ENCODE measurements at regions not wholly inside any gene's neighbourhood (a gene's known extent, or its start where the extent isn't known, plus 50 kb on each side); places are given as distances from the start of the nearest gene placed in this dataset.

- no peak for DNase-seq (ENCODE audit: low read depth)
Observed at GRCh38 chr2:217523286-217523685, 479.5 kb downstream of the TNS1 start.

- no peak for DNase-seq (ENCODE audit: low read depth)
Observed at GRCh38 chr2:217521820-217522219, 481.0 kb downstream of the TNS1 start.

GRCh38 chr2:217520356-217521010 is 482.3 kb downstream of the TNS1 start:
- DNase-seq (ENCODE audit: low read depth) = no peak

GRCh38 chr2:217517402-217517801 is 485.4 kb downstream of the TNS1 start:
- no peak for DNase-seq (ENCODE audit: low read depth)

- no peak for DNase-seq (ENCODE audit: low read depth)
Observed at GRCh38 chr2:217515615-217516309, 487.0 kb downstream of the TNS1 start.

- DNase-seq (ENCODE audit: low read depth) = no peak
Observed at GRCh38 chr2:217513258-217513657, 489.5 kb downstream of the TNS1 start.

GRCh38 chr2:217512728-217513127 is 490.1 kb downstream of the TNS1 start:
- DNase-seq (ENCODE audit: low read depth) = no peak

GRCh38 chr2:217512259-217512658 is 490.5 kb downstream of the TNS1 start:
- no peak for DNase-seq (ENCODE audit: low read depth)

- no peak for DNase-seq (ENCODE audit: low read depth)
Observed at GRCh38 chr2:217511850-217512249, 490.9 kb downstream of the TNS1 start.

GRCh38 chr2:217510771-217511291 is 492.0 kb downstream of the TNS1 start:
- DNase-seq (ENCODE audit: low read depth) = peak; percentile 4

- no peak for DNase-seq (ENCODE audit: low read depth)
Observed at GRCh38 chr2:217505303-217505702, 497.5 kb downstream of the TNS1 start.

- no peak for DNase-seq (ENCODE audit: low read depth)
Observed at GRCh38 chr2:217501887-217502286, 500.9 kb downstream of the TNS1 start.

- no peak for DNase-seq (ENCODE audit: low read depth)
Observed at GRCh38 chr2:217497843-217498377, 504.9 kb downstream of the TNS1 start.

GRCh38 chr2:217494557-217494956 is 508.2 kb downstream of the TNS1 start:
- no peak for DNase-seq (ENCODE audit: low read depth)

GRCh38 chr2:217491271-217491670 is 511.5 kb downstream of the TNS1 start:
- DNase-seq (ENCODE audit: low read depth) = no peak

GRCh38 chr2:217489145-217489960 is 513.4 kb downstream of the TNS1 start:
- no peak for DNase-seq (ENCODE audit: low read depth)

- DNase-seq (ENCODE audit: low read depth) = no peak
Observed at GRCh38 chr2:217484046-217484445, 518.7 kb downstream of the TNS1 start.

GRCh38 chr2:217482056-217482710 is 520.6 kb downstream of the TNS1 start:
- DNase-seq (ENCODE audit: low read depth) = no peak

GRCh38 chr2:217481577-217481976 is 521.2 kb downstream of the TNS1 start:
- DNase-seq (ENCODE audit: low read depth) = no peak

- DNase-seq (ENCODE audit: low read depth) = no peak
Observed at GRCh38 chr2:217479566-217479965, 523.2 kb downstream of the TNS1 start.

- no peak for DNase-seq (ENCODE audit: low read depth)
Observed at GRCh38 chr2:217478831-217479455, 523.9 kb downstream of the TNS1 start.

Measured in stimulated activated CD8-positive, alpha-beta memory T cell treated with anti-CD3 and anti-CD28 coated beads, Interleukin-4, amount 100 ng/mL, for 24 hours (primary cell).